Mesenchymal stem cell (in vitro differentiated cells and primary cell): ENCODE measurements at regions not wholly inside any gene's neighbourhood (a gene's known extent, or its start where the extent isn't known, plus 50 kb on each side); places are given as distances from the start of the nearest gene placed in this dataset. TPM values are rescaled to one million over a fixed set of nuclear protein-coding genes. Genes with fewer than 3 reads are reported as not detected.

Source experiments
- small RNA-seq: library from polyadenylated mRNA; stranded (forward); fragments of <200 nt; extraction: miRNeasy Mini kit (QIAGEN cat#:217004); gene quantifications from one replicate; pipeline ENCODE3, GENCODE V24; 2013; ENCODE audit warnings: low read depth

Small RNA genes lying in the stretch of these regions (small RNA-seq; reads per million reads assigned to genes)
- gene RF00019 (not detected), gene RN7SL183P (not detected)
